ENCODE measurements at regions not wholly inside any gene's neighbourhood (a gene's known extent, or its start where the extent isn't known, plus 50 kb on each side); places are given as distances from the start of the nearest gene placed in this dataset.
"Not testable (repeated sequence)": the region's sequence is repeated elsewhere in the genome, so short reads cannot be mapped to it uniquely, and the experiment has no call there.

DNA sequence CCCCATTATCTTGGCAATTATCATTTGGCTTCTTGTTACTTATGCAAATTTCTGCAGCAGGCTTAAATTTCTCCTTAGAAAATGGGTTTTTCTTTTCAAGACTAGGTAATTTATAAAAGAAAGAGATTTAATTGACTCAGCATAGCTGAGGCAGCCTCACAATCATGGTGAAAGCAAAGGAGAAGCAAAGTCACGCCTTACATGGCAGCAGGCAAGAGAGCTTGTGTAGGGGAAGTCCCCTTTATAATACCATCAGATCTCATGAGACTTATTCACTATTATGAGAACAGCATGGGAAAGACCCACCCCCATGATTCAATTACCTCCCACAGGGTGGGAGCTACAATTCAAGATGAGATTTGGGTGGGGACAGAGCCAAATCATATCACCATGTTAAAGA, 158.3 kb upstream of the NRBF2 start:
- not testable (repeated sequence) for TF ChIP-seq ZNF274 (IDR thresholded peaks at IDR 0.05; ENCODE audit: low read depth, low read length); POLR2A (IDR thresholded peaks at IDR 0.05; ENCODE audit: borderline replicate concordance, extremely low read depth, insufficient read depth, insufficient read length); POLR2AphosphoS5 (IDR thresholded peaks at IDR 0.05; ENCODE audit: low read depth, low read length)
- TF ChIP-seq, protein P1, sequence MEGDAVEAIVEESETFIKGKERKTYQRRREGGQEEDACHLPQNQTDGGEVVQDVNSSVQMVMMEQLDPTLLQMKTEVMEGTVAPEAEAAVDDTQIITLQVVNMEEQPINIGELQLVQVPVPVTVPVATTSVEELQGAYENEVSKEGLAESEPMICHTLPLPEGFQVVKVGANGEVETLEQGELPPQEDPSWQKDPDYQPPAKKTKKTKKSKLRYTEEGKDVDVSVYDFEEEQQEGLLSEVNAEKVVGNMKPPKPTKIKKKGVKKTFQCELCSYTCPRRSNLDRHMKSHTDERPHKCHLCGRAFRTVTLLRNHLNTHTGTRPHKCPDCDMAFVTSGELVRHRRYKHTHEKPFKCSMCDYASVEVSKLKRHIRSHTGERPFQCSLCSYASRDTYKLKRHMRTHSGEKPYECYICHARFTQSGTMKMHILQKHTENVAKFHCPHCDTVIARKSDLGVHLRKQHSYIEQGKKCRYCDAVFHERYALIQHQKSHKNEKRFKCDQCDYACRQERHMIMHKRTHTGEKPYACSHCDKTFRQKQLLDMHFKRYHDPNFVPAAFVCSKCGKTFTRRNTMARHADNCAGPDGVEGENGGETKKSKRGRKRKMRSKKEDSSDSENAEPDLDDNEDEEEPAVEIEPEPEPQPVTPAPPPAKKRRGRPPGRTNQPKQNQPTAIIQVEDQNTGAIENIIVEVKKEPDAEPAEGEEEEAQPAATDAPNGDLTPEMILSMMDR (IDR thresholded peaks at IDR 0.05 in 2 of 3, conservative IDR thresholded peaks at IDR 0.05 in 1 of 3; ENCODE audit: borderline replicate concordance in 1 of 3, insufficient read depth in 1 of 3, low read depth in 2 of 3, low read length in 2 of 3) = not testable (repeated sequence)

Measured in HCT116 (cell line).